ENCODE measurements at regions not wholly inside any gene's neighbourhood (a gene's known extent, or its start where the extent isn't known, plus 50 kb on each side); places are given as distances from the start of the nearest gene placed in this dataset.

DNA sequence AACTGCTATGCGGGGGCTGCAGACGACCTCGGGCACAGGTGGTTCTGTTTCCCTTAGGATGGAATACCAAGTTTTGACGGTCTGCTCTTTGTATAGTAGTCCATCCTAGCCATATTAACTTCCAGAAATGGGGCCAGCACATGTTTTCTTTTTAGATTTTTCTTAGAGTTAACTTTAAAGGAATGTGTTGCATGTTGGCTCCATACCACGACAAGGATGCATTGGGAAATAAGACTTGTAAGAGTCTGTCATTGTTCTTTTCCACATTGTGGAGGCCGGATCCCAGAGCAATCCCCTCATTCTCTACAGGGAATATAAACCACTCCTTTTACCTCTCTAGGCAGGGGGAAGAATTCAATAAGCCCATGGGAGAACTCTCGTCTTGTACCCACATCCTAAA, 87.1 kb upstream of the PLSCR4 start:
- TF ChIP-seq, protein P1, sequence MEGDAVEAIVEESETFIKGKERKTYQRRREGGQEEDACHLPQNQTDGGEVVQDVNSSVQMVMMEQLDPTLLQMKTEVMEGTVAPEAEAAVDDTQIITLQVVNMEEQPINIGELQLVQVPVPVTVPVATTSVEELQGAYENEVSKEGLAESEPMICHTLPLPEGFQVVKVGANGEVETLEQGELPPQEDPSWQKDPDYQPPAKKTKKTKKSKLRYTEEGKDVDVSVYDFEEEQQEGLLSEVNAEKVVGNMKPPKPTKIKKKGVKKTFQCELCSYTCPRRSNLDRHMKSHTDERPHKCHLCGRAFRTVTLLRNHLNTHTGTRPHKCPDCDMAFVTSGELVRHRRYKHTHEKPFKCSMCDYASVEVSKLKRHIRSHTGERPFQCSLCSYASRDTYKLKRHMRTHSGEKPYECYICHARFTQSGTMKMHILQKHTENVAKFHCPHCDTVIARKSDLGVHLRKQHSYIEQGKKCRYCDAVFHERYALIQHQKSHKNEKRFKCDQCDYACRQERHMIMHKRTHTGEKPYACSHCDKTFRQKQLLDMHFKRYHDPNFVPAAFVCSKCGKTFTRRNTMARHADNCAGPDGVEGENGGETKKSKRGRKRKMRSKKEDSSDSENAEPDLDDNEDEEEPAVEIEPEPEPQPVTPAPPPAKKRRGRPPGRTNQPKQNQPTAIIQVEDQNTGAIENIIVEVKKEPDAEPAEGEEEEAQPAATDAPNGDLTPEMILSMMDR (IDR thresholded peaks at IDR 0.05; ENCODE audit: borderline replicate concordance, extremely low read depth, low read length, poor library complexity, severe bottlenecking) = no peak
- TF ChIP-seq EZH2 (IDR thresholded peaks at IDR 0.05; ENCODE audit: borderline replicate concordance, low read depth, low read length, severe bottlenecking) = no peak

Data from DND-41 (cell line).